GM23338 (cell line): ENCODE measurements at regions not wholly inside any gene's neighbourhood (a gene's known extent, or its start where the extent isn't known, plus 50 kb on each side); places are given as distances from the start of the nearest gene placed in this dataset.

Source experiments
- ATAC-seq: fragments of 200-7000 bp; cut with Tn5 transposase; 3 replicates; pipeline ENCODE4 v1.9.1; 2020
- DNase-seq: peaks from one replicate; pipeline ENCODE4 v3.0.0-alpha.2; 2015; ENCODE audit warnings: low spot score
- H2AFZ ChIP-seq: fragments of 200-600 bp; sonication (generic); 2 replicates; pipeline ENCODE4 v1.8.0; 2016; ENCODE audit warnings: antibody characterized with exemption, mild to moderate bottlenecking, moderate library complexity
- H3F3A ChIP-seq: fragments of 200-600 bp; sonication (generic); replicated peaks from 2 replicates; pipeline ENCODE4 v1.8.0; 2017; ENCODE audit warnings: antibody characterized with exemption, mixed run types, low read depth
- H3K27ac ChIP-seq: fragments of 200-600 bp; sonication (generic); 2 replicates; pipeline ENCODE4 v1.6.1; 2016; ENCODE audit warnings: low read depth
- H3K27me3 ChIP-seq: fragments of 200-600 bp; sonication (generic); 2 replicates; pipeline ENCODE4 v1.8.0; 2016; ENCODE audit warnings: mild to moderate bottlenecking, mixed run types, moderate library complexity; ENCODE audit not compliant: insufficient read depth
- H3K36me3 ChIP-seq: fragments of 200-600 bp; sonication (generic); 2 replicates; pipeline ENCODE4 v1.8.0; 2016; ENCODE audit warnings: mild to moderate bottlenecking; ENCODE audit not compliant: insufficient read depth
- H3K4me1 ChIP-seq: fragments of 200-600 bp; sonication (generic); 2 replicates; pipeline ENCODE4 v1.8.0; 2016; ENCODE audit warnings: mild to moderate bottlenecking, moderate library complexity; ENCODE audit not compliant: insufficient read depth
- H3K4me2 ChIP-seq: fragments of 200-600 bp; sonication (generic); 2 replicates; pipeline ENCODE4 v1.7.1; 2017; ENCODE audit warnings: mixed run types
- H3K4me3 ChIP-seq: fragments of 200-600 bp; sonication (generic); 2 replicates; pipeline ENCODE4 v1.6.1; 2016; ENCODE audit warnings: mixed run types
- H3K79me2 ChIP-seq: fragments of 200-600 bp; sonication (generic); replicated peaks from 2 replicates; pipeline ENCODE4 v1.8.0; 2017; ENCODE audit warnings: mild to moderate bottlenecking; ENCODE audit not compliant: insufficient read depth
- H3K9me2 ChIP-seq: fragments of 200-600 bp; sonication (generic); 2 replicates; pipeline ENCODE4 v1.8.0; 2017; ENCODE audit not compliant: insufficient read depth
- H4K20me1 ChIP-seq: fragments of 200-600 bp; sonication (generic); replicated peaks from 2 replicates; pipeline ENCODE4 v1.8.0; 2017; ENCODE audit warnings: mild to moderate bottlenecking; ENCODE audit not compliant: insufficient read depth
- H3K27ac Mint-ChIP-seq: 2 replicates; pipeline ENCODE4 v1.8.0; 2020; ENCODE audit warnings: inconsistent platforms, mild to moderate bottlenecking, moderate library complexity, mixed read lengths
- H3K27me3 Mint-ChIP-seq: 3 replicates; pipeline ENCODE4 v1.8.0; 2022; ENCODE audit warnings: low read depth, mild to moderate bottlenecking, moderate library complexity, mixed read lengths, inconsistent platforms; ENCODE audit not compliant: insufficient read depth, poor library complexity
- H3K36me3 Mint-ChIP-seq: 3 replicates; pipeline ENCODE4 v1.8.0; 2021; ENCODE audit warnings: low read depth, mild to moderate bottlenecking, inconsistent platforms, moderate library complexity, mixed read lengths
- H3K4me1 Mint-ChIP-seq: 3 replicates; pipeline ENCODE4 v1.8.0; 2020; ENCODE audit warnings: mild to moderate bottlenecking, inconsistent platforms, mixed read lengths
- H3K4me3 Mint-ChIP-seq: 3 replicates; pipeline ENCODE4 v1.8.0; 2021; ENCODE audit warnings: moderate library complexity, mild to moderate bottlenecking, inconsistent platforms, mixed read lengths
- H3K9me3 Mint-ChIP-seq: 3 replicates; pipeline ENCODE4 v1.8.0; 2020; ENCODE audit warnings: moderate library complexity, mild to moderate bottlenecking, inconsistent platforms, mixed read lengths
- EZH2 ChIP-seq: fragments of 200-600 bp; sonication (generic); IDR thresholded peaks from one replicate; pipeline ENCODE4 v1.8.0; 2017; ENCODE audit warnings: antibody characterized with exemption, mild to moderate bottlenecking, low read depth; ENCODE audit not compliant: unreplicated experiment
- EZH2phosphoT487 ChIP-seq: fragments of 200-600 bp; sonication (generic); IDR thresholded peaks from one replicate; pipeline ENCODE4 v1.8.1; 2018; ENCODE audit warnings: antibody characterized with exemption; ENCODE audit not compliant: unreplicated experiment
- POLR2AphosphoS5 ChIP-seq: IDR thresholded peaks from 2 replicates; pipeline ENCODE4 v1.6.1; 2016; ENCODE audit warnings: antibody characterized with exemption, low read depth
- ZNF114 ChIP-seq: fragments of 250-450 bp; sonication (Bioruptor Pico); IDR thresholded peaks from 2 replicates; pipeline ENCODE4 v1.5.0; 2020; ENCODE audit warnings: mild to moderate bottlenecking, moderate library complexity
- TF ChIP-seq, protein P1 (sequence below): IDR thresholded peaks from 2 replicates; pipeline ENCODE4 v1.6.1; 2016; ENCODE audit warnings: antibody characterized with exemption
- TF ChIP-seq, protein P2 (sequence below): IDR thresholded peaks from one replicate; pipeline ENCODE4 v1.6.1; 2018; ENCODE audit warnings: antibody characterized with exemption; ENCODE audit not compliant: unreplicated experiment
- TF ChIP-seq, protein P3 (sequence below): fragments of 250-450 bp; sonication (Bioruptor Pico); IDR thresholded peaks from 2 replicates; pipeline ENCODE4 v1.5.0; 2020; ENCODE audit warnings: mild to moderate bottlenecking, moderate library complexity

DNA sequence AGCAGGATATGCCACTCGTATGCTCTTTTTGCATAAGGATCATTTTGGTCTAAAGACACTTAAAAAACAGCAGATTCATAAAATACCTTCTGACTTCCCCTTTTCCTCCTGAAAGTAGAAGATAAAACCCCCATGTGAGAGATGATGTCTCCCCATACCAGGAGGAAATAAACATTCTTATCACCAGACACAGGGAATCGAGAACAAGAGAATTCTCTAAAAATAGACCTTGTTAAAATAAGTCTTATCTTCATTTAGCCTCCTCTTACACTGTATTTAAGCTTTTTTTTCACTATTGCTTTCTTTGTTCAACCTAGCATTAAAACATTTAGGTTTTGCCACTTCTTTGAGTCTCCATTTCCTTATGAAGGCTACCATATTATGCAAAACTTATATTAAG, 709.3 kb downstream of the KCNT2 start:
- no peak for DNase-seq
- H3K9me2 ChIP-seq = peaks cover 19% of the 10 kb centered on the region; the same call in 1 of the 2 replicates
- H3K79me2 ChIP-seq = no peaks in the 10 kb centered on the region
- H3K4me2 ChIP-seq = no peak overlapping the region
- no peaks in the 10 kb centered on the region for H3K36me3 Mint-ChIP-seq
- H3K4me1 Mint-ChIP-seq = no peaks in the 10 kb centered on the region; the same call in 2 of the 3 replicates
- ATAC-seq = no peak
- H3K4me3 Mint-ChIP-seq = no peak overlapping the region
- no peak overlapping the region for H3K4me3 ChIP-seq
- TF ChIP-seq ZNF114 (CRISPR knock-in tag) (no peak), EZH2phosphoT487 (no peak)
- TF ChIP-seq, protein P1, sequence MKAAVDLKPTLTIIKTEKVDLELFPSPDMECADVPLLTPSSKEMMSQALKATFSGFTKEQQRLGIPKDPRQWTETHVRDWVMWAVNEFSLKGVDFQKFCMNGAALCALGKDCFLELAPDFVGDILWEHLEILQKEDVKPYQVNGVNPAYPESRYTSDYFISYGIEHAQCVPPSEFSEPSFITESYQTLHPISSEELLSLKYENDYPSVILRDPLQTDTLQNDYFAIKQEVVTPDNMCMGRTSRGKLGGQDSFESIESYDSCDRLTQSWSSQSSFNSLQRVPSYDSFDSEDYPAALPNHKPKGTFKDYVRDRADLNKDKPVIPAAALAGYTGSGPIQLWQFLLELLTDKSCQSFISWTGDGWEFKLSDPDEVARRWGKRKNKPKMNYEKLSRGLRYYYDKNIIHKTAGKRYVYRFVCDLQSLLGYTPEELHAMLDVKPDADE = no peak
- TF ChIP-seq, protein P2, sequence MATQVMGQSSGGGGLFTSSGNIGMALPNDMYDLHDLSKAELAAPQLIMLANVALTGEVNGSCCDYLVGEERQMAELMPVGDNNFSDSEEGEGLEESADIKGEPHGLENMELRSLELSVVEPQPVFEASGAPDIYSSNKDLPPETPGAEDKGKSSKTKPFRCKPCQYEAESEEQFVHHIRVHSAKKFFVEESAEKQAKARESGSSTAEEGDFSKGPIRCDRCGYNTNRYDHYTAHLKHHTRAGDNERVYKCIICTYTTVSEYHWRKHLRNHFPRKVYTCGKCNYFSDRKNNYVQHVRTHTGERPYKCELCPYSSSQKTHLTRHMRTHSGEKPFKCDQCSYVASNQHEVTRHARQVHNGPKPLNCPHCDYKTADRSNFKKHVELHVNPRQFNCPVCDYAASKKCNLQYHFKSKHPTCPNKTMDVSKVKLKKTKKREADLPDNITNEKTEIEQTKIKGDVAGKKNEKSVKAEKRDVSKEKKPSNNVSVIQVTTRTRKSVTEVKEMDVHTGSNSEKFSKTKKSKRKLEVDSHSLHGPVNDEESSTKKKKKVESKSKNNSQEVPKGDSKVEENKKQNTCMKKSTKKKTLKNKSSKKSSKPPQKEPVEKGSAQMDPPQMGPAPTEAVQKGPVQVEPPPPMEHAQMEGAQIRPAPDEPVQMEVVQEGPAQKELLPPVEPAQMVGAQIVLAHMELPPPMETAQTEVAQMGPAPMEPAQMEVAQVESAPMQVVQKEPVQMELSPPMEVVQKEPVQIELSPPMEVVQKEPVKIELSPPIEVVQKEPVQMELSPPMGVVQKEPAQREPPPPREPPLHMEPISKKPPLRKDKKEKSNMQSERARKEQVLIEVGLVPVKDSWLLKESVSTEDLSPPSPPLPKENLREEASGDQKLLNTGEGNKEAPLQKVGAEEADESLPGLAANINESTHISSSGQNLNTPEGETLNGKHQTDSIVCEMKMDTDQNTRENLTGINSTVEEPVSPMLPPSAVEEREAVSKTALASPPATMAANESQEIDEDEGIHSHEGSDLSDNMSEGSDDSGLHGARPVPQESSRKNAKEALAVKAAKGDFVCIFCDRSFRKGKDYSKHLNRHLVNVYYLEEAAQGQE = no peak
- no peak overlapping the region for H3K27ac Mint-ChIP-seq
- H3K36me3 ChIP-seq = no peaks in the 10 kb centered on the region
- no peak overlapping the region for H2AFZ ChIP-seq
- H4K20me1 ChIP-seq = no peaks in the 10 kb centered on the region
- H3K27me3 ChIP-seq = no peaks in the 10 kb centered on the region
- H3F3A ChIP-seq = no peaks in the 10 kb centered on the region
- no peaks in the 10 kb centered on the region for H3K27me3 Mint-ChIP-seq
- H3K4me1 ChIP-seq = no peaks in the 10 kb centered on the region
- H3K9me3 Mint-ChIP-seq = no peaks in the 10 kb centered on the region
- H3K27ac ChIP-seq = no peak overlapping the region

DNA sequence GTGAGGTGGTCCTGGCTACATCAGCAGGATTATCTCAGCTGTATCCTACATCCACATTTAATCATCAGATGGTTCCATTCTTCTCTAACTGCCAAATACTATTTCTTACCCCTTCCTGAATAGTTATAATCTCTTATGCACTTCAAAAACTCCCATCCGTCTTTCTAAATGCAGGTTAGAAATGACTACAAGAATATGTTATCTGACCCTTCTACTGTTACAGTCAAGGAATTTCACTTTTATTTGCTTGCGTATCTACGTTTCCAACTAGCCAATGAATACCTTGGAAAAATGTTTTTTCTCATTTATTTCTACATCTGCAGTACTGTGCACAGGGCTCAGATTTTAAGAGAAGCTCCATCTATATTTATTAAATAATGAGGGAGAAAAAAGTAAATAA, 709.9 kb downstream of the KCNT2 start:
- Histone ChIP-seq H3F3A (no peaks in the 10 kb centered on the region), H2AFZ (no peak overlapping the region), H3K36me3 (no peaks in the 10 kb centered on the region), H3K4me3 (no peak overlapping the region), H3K4me1 (no peaks in the 10 kb centered on the region), H4K20me1 (no peaks in the 10 kb centered on the region), H3K4me2 (no peak overlapping the region), H3K27me3 (no peaks in the 10 kb centered on the region), H3K27ac (no peak overlapping the region), H3K79me2 (no peaks in the 10 kb centered on the region), H3K9me2 (peaks cover 19% of the 10 kb centered on the region; the same call in 1 of the 2 replicates)
- no peaks in the 10 kb centered on the region for H3K27me3 Mint-ChIP-seq
- no peak for DNase-seq
- TF ChIP-seq, protein P3, sequence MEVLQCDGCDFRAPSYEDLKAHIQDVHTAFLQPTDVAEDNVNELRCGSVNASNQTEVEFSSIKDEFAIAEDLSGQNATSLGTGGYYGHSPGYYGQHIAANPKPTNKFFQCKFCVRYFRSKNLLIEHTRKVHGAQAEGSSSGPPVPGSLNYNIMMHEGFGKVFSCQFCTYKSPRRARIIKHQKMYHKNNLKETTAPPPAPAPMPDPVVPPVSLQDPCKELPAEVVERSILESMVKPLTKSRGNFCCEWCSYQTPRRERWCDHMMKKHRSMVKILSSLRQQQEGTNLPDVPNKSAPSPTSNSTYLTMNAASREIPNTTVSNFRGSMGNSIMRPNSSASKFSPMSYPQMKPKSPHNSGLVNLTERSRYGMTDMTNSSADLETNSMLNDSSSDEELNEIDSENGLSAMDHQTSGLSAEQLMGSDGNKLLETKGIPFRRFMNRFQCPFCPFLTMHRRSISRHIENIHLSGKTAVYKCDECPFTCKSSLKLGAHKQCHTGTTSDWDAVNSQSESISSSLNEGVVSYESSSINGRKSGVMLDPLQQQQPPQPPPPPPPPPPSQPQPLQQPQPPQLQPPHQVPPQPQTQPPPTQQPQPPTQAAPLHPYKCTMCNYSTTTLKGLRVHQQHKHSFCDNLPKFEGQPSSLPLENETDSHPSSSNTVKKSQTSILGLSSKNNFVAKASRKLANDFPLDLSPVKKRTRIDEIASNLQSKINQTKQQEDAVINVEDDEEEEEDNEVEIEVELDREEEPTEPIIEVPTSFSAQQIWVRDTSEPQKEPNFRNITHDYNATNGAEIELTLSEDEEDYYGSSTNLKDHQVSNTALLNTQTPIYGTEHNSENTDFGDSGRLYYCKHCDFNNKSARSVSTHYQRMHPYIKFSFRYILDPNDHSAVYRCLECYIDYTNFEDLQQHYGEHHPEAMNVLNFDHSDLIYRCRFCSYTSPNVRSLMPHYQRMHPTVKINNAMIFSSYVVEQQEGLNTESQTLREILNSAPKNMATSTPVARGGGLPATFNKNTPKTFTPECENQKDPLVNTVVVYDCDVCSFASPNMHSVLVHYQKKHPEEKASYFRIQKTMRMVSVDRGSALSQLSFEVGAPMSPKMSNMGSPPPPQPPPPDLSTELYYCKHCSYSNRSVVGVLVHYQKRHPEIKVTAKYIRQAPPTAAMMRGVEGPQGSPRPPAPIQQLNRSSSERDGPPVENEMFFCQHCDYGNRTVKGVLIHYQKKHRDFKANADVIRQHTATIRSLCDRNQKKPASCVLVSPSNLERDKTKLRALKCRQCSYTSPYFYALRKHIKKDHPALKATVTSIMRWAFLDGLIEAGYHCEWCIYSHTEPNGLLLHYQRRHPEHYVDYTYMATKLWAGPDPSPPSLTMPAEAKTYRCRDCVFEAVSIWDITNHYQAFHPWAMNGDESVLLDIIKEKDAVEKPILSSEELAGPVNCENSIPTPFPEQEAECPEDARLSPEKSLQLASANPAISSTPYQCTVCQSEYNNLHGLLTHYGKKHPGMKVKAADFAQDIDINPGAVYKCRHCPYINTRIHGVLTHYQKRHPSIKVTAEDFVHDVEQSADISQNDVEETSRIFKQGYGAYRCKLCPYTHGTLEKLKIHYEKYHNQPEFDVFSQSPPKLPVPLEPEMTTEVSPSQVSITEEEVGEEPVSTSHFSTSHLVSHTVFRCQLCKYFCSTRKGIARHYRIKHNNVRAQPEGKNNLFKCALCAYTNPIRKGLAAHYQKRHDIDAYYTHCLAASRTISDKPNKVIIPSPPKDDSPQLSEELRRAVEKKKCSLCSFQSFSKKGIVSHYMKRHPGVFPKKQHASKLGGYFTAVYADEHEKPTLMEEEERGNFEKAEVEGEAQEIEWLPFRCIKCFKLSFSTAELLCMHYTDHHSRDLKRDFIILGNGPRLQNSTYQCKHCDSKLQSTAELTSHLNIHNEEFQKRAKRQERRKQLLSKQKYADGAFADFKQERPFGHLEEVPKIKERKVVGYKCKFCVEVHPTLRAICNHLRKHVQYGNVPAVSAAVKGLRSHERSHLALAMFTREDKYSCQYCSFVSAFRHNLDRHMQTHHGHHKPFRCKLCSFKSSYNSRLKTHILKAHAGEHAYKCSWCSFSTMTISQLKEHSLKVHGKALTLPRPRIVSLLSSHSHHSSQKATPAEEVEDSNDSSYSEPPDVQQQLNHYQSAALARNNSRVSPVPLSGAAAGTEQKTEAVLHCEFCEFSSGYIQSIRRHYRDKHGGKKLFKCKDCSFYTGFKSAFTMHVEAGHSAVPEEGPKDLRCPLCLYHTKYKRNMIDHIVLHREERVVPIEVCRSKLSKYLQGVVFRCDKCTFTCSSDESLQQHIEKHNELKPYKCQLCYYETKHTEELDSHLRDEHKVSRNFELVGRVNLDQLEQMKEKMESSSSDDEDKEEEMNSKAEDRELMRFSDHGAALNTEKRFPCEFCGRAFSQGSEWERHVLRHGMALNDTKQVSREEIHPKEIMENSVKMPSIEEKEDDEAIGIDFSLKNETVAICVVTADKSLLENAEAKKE (CRISPR knock-in tag) = no peak
- TF ChIP-seq, protein P2 = no peak
- TF ChIP-seq POLR2AphosphoS5 (no peak), EZH2 (no peak)
- no peak overlapping the region for H3K27ac Mint-ChIP-seq
- H3K4me3 Mint-ChIP-seq = no peak overlapping the region
- no peak for ATAC-seq
- no peaks in the 10 kb centered on the region for H3K9me3 Mint-ChIP-seq
- H3K4me1 Mint-ChIP-seq = no peaks in the 10 kb centered on the region; the same call in 2 of the 3 replicates
- no peaks in the 10 kb centered on the region for H3K36me3 Mint-ChIP-seq
